ENCODE measurements at regions not wholly inside any gene's neighbourhood (a gene's known extent, or its start where the extent isn't known, plus 50 kb on each side); places are given as distances from the start of the nearest gene placed in this dataset.
"Not testable (repeated sequence)": the region's sequence is repeated elsewhere in the genome, so short reads cannot be mapped to it uniquely, and the experiment has no call there.

DNA sequence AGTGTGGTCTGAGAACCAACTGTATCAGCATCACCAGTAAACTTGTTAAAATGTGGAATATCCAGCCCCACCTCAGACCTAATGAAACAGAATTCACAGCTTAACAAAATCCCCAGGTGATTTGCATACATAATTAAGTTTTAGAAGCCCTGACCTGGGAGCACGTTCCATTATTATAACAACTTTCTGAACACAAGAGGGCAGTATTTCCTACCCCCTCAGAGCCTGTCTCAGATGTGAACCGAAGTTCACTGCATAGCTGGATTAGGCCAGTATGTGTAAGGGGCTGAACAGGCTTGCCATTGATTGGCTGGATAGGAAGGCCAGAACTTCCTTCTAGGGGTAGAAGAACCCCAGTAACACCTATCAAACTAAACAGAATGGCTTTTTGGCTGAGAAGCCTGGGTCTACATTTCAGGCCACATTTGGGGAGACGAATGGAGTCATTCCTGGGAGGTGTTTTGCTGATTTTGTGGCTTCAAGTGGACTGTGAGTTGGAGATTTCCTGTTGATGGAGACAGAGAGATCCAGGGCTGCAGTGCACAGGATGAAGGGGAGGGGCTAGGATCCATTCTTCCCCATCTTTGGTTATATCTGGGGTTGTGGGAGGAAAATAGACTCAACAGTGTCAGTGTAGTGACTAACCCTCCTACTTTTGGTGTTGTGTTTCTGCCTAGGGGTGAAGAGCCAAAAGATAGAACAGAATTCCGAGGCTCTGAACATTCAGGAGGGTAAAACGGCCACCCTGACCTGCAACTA is 94.7 kb upstream of the OR4E1 start:
- Histone ChIP-seq H2AFZ (ENCODE audit: control insufficient read depth, low read depth, low read length) (no peak overlapping the region), H3K9me3 (replicated peaks; ENCODE audit: control insufficient read depth, insufficient read depth, low read length) (no peaks in the 10 kb centered on the region), H3K4me1 (ENCODE audit: control insufficient read depth, insufficient read depth, low read length) (no peaks in the 10 kb centered on the region), H4K20me1 (ENCODE audit: control insufficient read depth, insufficient read depth) (no peaks in the 10 kb centered on the region), H3K9ac (ENCODE audit: control insufficient read depth, insufficient read depth, low read length) (no peak overlapping the region), H3K27ac (ENCODE audit: control insufficient read depth, insufficient read depth) (no peak overlapping the region), H3K27me3 (replicated peaks in 1 of 2; ENCODE audit: control insufficient read depth in 2 of 2, insufficient read depth in 2 of 2, low read length in 1 of 2) (no peaks in the 10 kb centered on the region), H3K36me3 (ENCODE audit: control insufficient read depth in 2 of 2, insufficient read depth in 2 of 2, low read length in 1 of 2) (no peaks in the 10 kb centered on the region), H3K79me2 (ENCODE audit: control insufficient read depth, insufficient read depth, low read length) (no peaks in the 10 kb centered on the region), H3K4me3 (no peak overlapping the region), H3K4me2 (ENCODE audit: control insufficient read depth, insufficient read depth) (no peak overlapping the region)
- TF ChIP-seq BHLHE40 (IDR thresholded peaks at IDR 0.05; ENCODE audit: borderline replicate concordance in 1 of 2, low read depth in 2 of 2, low read length in 1 of 2), result peak; percentile 28 to 29; a peak in 1 of 4 replicates
- TF ChIP-seq, protein P1, sequence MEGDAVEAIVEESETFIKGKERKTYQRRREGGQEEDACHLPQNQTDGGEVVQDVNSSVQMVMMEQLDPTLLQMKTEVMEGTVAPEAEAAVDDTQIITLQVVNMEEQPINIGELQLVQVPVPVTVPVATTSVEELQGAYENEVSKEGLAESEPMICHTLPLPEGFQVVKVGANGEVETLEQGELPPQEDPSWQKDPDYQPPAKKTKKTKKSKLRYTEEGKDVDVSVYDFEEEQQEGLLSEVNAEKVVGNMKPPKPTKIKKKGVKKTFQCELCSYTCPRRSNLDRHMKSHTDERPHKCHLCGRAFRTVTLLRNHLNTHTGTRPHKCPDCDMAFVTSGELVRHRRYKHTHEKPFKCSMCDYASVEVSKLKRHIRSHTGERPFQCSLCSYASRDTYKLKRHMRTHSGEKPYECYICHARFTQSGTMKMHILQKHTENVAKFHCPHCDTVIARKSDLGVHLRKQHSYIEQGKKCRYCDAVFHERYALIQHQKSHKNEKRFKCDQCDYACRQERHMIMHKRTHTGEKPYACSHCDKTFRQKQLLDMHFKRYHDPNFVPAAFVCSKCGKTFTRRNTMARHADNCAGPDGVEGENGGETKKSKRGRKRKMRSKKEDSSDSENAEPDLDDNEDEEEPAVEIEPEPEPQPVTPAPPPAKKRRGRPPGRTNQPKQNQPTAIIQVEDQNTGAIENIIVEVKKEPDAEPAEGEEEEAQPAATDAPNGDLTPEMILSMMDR (IDR thresholded peaks at IDR 0.05 in 2 of 3, conservative IDR thresholded peaks at IDR 0.05 in 1 of 3; ENCODE audit: control insufficient read depth in 2 of 3, extremely low read depth in 1 of 3, insufficient read depth in 1 of 3, low read depth in 3 of 3, low read length in 3 of 3), result peak; percentile 33 to 57 (median 38); a peak in 4 of 6 replicates
- TF ChIP-seq RAD21 (IDR thresholded peaks at IDR 0.05; ENCODE audit: insufficient read depth, low read depth, low read length), result peak; percentile 17; the same call in 1 of the 2 replicates
- no peak for TF ChIP-seq MEF2B (IDR thresholded peaks at IDR 0.05; ENCODE audit: partially characterized antibody, poor library complexity, severe bottlenecking)
- SMC1A ChIA-PET (ENCODE audit: uncharacterized antibody, unreplicated experiment), result interaction anchor here (1.0 kb wide), 1 partner anchor 202 kb away, joined by 3 read pairs; no protein-coding TSS in a partner anchor
- DNase-seq (ENCODE audit: low read depth, low spot score) (peak; percentile 5), FAIRE-seq (peak; percentile 84), ATAC-seq (peak; percentile 85)
- WGBS (ENCODE audit: insufficient coverage, insufficient replicate concordance, low lambda C conversion rate, missing lambda C conversion rate), result 8% methylated on average over 5 of the region's 5 CpGs
- RAD21 ChIA-PET (ENCODE audit: unreplicated experiment), result no interaction called here
- in situ Hi-C loops (cut with MboI) (no loop called here), intact Hi-C loops (cut with micrococcal nuclease; ENCODE audit: unreplicated experiment) (no loop called here)
- no TSS peak for BruUV-seq (replicated peaks)
- CTCF ChIA-PET, result interaction anchor here (0.9 to 1.3 kb wide), 4 partner anchors 11 to 57 kb away, joined by 3 to 5 read pairs (median 4); no protein-coding TSS in a partner anchor
- POLR2A ChIA-PET, result no interaction called here

DNA sequence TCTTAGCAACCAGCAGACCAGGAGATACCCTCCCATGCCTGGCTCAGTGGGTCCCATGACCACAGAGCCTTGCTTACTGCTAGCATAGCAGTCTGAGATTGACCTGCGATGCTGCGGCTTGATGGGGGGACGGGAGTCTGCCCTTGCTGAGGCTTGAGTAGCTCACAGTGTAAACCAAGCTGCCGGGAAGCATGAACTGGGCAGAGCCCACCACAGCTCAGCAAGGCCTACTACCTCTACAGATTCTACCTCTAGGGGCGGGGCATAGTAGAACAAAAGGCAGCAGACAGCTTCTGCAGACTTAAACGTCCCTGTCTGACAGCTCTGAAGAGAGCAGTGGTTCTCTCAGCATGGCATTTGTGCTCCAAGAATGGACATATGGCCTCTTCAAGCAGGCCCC is 86.7 kb upstream of the OR4E1 start:
- BruUV-seq (replicated peaks); H3K79me2 ChIP-seq (ENCODE audit: control insufficient read depth, insufficient read depth, low read length); H3K4me3 ChIP-seq; POLR2A ChIA-PET; H3K9ac ChIP-seq (ENCODE audit: control insufficient read depth, insufficient read depth, low read length); H3K9me3 ChIP-seq (replicated peaks; ENCODE audit: control insufficient read depth, insufficient read depth, low read length); H2AFZ ChIP-seq (ENCODE audit: control insufficient read depth, low read depth, low read length); intact Hi-C loops (cut with micrococcal nuclease; ENCODE audit: unreplicated experiment); DNase-seq (ENCODE audit: low read depth, low spot score); H4K20me1 ChIP-seq (ENCODE audit: control insufficient read depth, insufficient read depth); CTCF ChIA-PET; ATAC-seq; H3K4me2 ChIP-seq (ENCODE audit: control insufficient read depth, insufficient read depth); RAD21 ChIA-PET (ENCODE audit: unreplicated experiment); SMC1A ChIA-PET (ENCODE audit: uncharacterized antibody, unreplicated experiment); H3K4me1 ChIP-seq (ENCODE audit: control insufficient read depth, insufficient read depth, low read length); in situ Hi-C loops (cut with MboI); FAIRE-seq; H3K27ac ChIP-seq (ENCODE audit: control insufficient read depth, insufficient read depth); H3K36me3 ChIP-seq (ENCODE audit: control insufficient read depth in 2 of 2, insufficient read depth in 2 of 2, low read length in 1 of 2); H3K27me3 ChIP-seq (replicated peaks in 1 of 2; ENCODE audit: control insufficient read depth in 2 of 2, insufficient read depth in 2 of 2, low read length in 1 of 2): not testable (repeated sequence)
- 33% methylated on average over 6 of the region's 6 CpGs for WGBS (ENCODE audit: insufficient coverage, insufficient replicate concordance, low lambda C conversion rate, missing lambda C conversion rate)
